Tibial artery (tissue), 4 donors: ENCODE measurements at regions not wholly inside any gene's neighbourhood (a gene's known extent, or its start where the extent isn't known, plus 50 kb on each side); places are given as distances from the start of the nearest gene placed in this dataset.

Source experiments
- DNase-seq, 2 donors: peaks; one replicate each; pipeline ENCODE4 v3.0.0-alpha.2; 2019
- H3K27ac ChIP-seq, 2 donors: fragments of 200-600 bp; sonication (generic) in 1 of 2; 1 replicate in 1 of 2; 2 replicates in 1 of 2; pipeline ENCODE4 v1.5.1; 2018 to 2019; ENCODE audit warnings: mild to moderate bottlenecking in 1 of 2
- H3K27me3 ChIP-seq, 2 donors: fragments of 200-600 bp; sonication (generic) in 1 of 2; one replicate each; pipeline versions ENCODE4 v1.5.1 to v1.6.0; 2016 to 2019
- H3K36me3 ChIP-seq, 3 donors: fragments of 200-600 bp; sonication (generic) in 2 of 3; one replicate each; pipeline ENCODE4 v1.5.1; 2016 to 2019; ENCODE audit warnings: mild to moderate bottlenecking in 2 of 3
- H3K4me1 ChIP-seq, 4 donors: fragments of 200-600 bp; sonication (generic) in 2 of 4; 1 replicate in 3 of 4; 2 replicates in 1 of 4; pipeline ENCODE4 v1.5.1; 2016 to 2019
- H3K4me3 ChIP-seq, 2 donors: fragments of 200-600 bp; sonication (generic) in 1 of 2; 1 replicate in 1 of 2; 2 replicates in 1 of 2; pipeline ENCODE4 v1.5.1; 2018 to 2019; ENCODE audit warnings: mild to moderate bottlenecking in 2 of 2
- H3K9me3 ChIP-seq, 3 donors: fragments of 200-600 bp; sonication (generic) in 1 of 3; one replicate each; pipeline ENCODE4 v1.5.1; 2016 to 2019
- intact Hi-C: fragments of 100-400 bp; cut with DNase I; formaldehyde crosslinking; loops from one replicate; pipeline ENCODE4 v1.15.0; 2023; ENCODE audit warnings: low total_unique reads
- TF ChIP-seq, protein P1 (sequence below), 2 experiments: fragments of 200-600 bp in 1 of 2; fragments of 450-650 bp in 1 of 2; IDR thresholded peaks; one replicate each; pipeline ENCODE4 v1.5.1; 2017 to 2019; ENCODE audit warnings: antibody characterized with exemption in 2 of 2, mild to moderate bottlenecking in 1 of 2, moderate library complexity in 1 of 2

DNA sequence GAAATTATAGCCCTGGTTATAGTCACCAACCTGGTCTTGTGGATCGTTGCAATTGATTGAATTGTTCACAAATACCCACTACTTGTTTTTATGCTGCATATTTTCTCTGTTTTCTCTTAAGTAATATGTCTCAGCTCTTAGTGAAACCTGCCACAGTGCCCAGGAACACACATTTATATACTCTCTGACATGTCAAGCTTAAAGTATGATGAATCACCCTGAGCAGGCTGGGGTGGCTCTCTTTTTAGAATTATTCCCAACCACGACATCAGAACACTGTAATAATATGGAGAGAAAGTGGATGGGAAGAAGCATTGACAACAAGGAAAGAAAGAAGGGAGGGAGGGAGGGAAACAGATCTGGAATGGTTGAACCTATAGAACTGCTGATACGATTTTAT, 72.8 kb upstream of the ZNF608 start:
- no peak overlapping the region for H3K4me3 ChIP-seq
- TF ChIP-seq, protein P1, sequence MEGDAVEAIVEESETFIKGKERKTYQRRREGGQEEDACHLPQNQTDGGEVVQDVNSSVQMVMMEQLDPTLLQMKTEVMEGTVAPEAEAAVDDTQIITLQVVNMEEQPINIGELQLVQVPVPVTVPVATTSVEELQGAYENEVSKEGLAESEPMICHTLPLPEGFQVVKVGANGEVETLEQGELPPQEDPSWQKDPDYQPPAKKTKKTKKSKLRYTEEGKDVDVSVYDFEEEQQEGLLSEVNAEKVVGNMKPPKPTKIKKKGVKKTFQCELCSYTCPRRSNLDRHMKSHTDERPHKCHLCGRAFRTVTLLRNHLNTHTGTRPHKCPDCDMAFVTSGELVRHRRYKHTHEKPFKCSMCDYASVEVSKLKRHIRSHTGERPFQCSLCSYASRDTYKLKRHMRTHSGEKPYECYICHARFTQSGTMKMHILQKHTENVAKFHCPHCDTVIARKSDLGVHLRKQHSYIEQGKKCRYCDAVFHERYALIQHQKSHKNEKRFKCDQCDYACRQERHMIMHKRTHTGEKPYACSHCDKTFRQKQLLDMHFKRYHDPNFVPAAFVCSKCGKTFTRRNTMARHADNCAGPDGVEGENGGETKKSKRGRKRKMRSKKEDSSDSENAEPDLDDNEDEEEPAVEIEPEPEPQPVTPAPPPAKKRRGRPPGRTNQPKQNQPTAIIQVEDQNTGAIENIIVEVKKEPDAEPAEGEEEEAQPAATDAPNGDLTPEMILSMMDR (IDR thresholded peaks at IDR 0.05): no peak
- H3K36me3 ChIP-seq: no peaks in the 10 kb centered on the region
- H3K4me1 ChIP-seq: peaks cover 0 to 15% (median 2%) of the 10 kb centered on the region in 4 donors
- no peak for DNase-seq
- H3K9me3 ChIP-seq: no peaks in the 10 kb centered on the region
- no peak overlapping the region for H3K27ac ChIP-seq
- intact Hi-C loops: no loop called here
- no peaks in the 10 kb centered on the region for H3K27me3 ChIP-seq

DNA sequence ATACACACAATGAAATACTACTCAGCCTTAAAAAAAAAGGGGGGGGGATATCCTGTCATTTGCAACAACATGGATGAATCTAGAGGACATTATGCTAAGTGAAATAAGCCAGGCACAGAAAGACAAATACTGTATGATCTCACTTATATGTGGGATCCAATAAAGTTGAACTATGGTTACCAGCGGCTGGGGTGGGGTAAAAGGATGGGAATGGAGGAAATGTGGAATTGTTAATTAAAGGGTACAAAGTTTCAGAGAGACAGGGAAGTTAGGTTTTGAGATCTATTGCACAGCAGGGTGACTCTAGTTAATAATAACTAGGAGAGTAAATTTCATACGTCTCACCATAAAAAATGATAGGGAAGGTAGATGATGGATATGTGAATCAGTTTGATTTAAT, 76.2 kb upstream of the ZNF608 start:
- peaks cover 0 to 25% (median 2%) of the 10 kb centered on the region in 4 donors for H3K4me1 ChIP-seq
- DNase-seq: no peak
- H3K27ac ChIP-seq: no peak overlapping the region
- H3K9me3 ChIP-seq: no peaks in the 10 kb centered on the region
- no peaks in the 10 kb centered on the region for H3K36me3 ChIP-seq
- no peak overlapping the region for H3K4me3 ChIP-seq
- intact Hi-C loops: no loop called here
- H3K27me3 ChIP-seq: no peaks in the 10 kb centered on the region
- TF ChIP-seq, protein P1 (IDR thresholded peaks at IDR 0.05): no peak

DNA sequence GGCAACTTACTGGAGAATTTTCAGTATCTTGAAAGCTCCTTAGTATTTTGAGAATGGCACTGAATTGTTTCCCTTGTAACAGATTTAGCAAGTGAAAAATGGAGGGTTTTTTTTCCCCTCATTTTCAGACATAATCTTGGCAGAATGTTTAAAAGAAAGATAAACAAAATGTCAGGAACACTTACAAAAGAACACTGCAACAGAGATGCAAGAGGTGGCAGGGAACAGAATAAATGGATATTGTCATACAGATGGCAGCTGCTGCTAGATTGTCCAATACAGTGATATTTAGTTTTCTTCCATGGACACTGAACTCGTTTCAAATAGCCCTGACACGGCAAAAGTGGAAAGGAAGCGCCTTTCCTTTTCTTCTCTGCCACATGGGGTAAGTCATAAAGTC, 76.9 kb upstream of the ZNF608 start:
- intact Hi-C loops: no loop called here
- no peak for DNase-seq
- TF ChIP-seq, protein P1 (IDR thresholded peaks at IDR 0.05): no peak
- Histone ChIP-seq H3K4me3 (no peak overlapping the region), H3K4me1 (peaks cover 0 to 25% (median 2%) of the 10 kb centered on the region in 4 donors), H3K9me3 (no peaks in the 10 kb centered on the region), H3K27ac (no peak overlapping the region), H3K27me3 (no peaks in the 10 kb centered on the region), H3K36me3 (no peaks in the 10 kb centered on the region)

DNA sequence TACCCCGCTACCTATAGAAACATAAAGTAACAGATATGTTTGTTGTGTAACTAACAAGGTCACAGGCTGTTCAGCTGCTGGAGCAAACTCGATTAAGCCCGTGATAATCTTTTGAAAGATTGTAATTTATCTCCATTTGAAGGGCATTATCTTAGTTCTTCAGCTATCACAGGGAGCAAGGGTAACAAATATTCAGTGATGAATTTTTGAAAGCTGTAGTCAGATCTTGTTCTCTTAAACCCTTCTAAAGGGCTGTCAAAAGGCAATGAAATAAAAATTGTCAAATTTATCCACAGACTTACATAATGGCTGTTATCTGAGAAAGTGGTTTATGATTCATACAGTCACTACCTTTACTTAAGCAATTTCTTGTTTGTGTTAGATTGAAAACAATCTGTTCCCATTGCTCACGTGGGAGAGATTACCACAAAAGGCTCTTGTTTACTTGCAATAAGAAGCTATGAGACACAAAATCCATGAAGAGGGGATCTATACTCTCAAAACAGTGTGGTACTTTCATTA, 78.3 kb upstream of the ZNF608 start:
- Histone ChIP-seq H3K27me3 (no peaks in the 10 kb centered on the region), H3K27ac (no peak overlapping the region), H3K4me1 (peaks cover 0 to 25% (median 2%) of the 10 kb centered on the region in 4 donors), H3K9me3 (no peaks in the 10 kb centered on the region), H3K4me3 (no peak overlapping the region), H3K36me3 (no peaks in the 10 kb centered on the region)
- TF ChIP-seq, protein P1 (IDR thresholded peaks at IDR 0.05): no peak
- no peak for DNase-seq
- intact Hi-C loops: no loop called here

DNA sequence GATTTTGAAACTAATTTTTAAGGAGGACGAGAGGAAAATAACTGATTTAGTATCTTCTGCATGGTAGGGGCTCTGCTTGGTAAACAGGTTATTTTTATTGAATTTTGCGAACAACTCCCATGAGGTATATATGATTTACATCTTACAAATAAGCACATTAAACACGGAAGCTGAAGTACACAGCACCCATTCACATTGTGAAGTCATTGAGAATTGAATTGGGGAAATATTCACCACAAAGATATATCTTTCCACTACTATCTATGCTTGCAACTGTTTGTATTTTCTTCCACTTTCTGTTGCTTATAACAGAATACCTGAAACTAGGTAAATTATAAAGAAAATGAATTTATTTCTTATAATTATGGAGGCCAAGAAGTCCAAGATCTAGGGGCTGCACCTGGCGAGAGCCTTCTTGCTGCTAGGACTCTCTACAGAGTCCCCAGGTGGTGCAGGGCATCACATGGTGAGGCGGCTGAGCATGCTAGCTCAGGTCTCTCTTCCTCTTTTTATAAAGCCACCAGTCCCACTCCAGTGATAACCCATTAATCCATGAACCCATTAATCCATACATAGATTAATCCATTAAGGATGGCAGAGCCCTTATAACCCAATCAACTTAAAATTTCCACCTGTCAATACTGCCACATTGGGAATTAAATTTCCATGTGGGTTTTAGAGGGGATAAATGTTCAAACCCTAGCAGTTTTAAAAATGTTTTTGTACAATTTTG, 79.0 kb upstream of the ZNF608 start:
- intact Hi-C loops: no loop called here
- no peak overlapping the region for H3K27ac ChIP-seq

More for the DNA sequence above, 79.0 kb upstream of the ZNF608 start:
- Histone ChIP-seq H3K36me3 (no peaks in the 10 kb centered on the region), H3K4me3 (no peak overlapping the region), H3K27me3 (no peaks in the 10 kb centered on the region), H3K4me1 (peaks cover 0 to 25% (median 2%) of the 10 kb centered on the region in 4 donors), H3K9me3 (no peaks in the 10 kb centered on the region)
- DNase-seq: no peak
- TF ChIP-seq, protein P1 (IDR thresholded peaks at IDR 0.05): no peak
